ENCODE measurements at regions not wholly inside any gene's neighbourhood (a gene's known extent, or its start where the extent isn't known, plus 50 kb on each side); places are given as distances from the start of the nearest gene placed in this dataset.

GRCh38 chr2:223227338-223227737, 175.3 kb downstream of the KCNE4 start:
- TF ChIP-seq CTCF (IDR thresholded peaks at IDR 0.05) (no peak), POLR2A (IDR thresholded peaks at IDR 0.05) (no peak)
